Liver (tissue), 7 donors: ENCODE measurements at regions not wholly inside any gene's neighbourhood (a gene's known extent, or its start where the extent isn't known, plus 50 kb on each side); places are given as distances from the start of the nearest gene placed in this dataset.

ENCODE experiments used
- DNase-seq: peaks from one replicate; pipeline ENCODE4 v3.0.0-alpha.2; 2017; ENCODE audit warnings: low spot score
- H3K27ac ChIP-seq, 2 donors: one replicate each; pipeline ENCODE4 v1.7.0; 2013; ENCODE audit warnings: inconsistent platforms in 2 of 2, low read length in 2 of 2, control low read depth in 1 of 2, low read depth in 1 of 2, mild to moderate bottlenecking in 1 of 2
- H3K27me3 ChIP-seq, 4 donors: one replicate each; pipeline versions ENCODE4 v1.6.1 to v1.7.0; 2013; ENCODE audit warnings: low read length in 3 of 4, inconsistent platforms in 1 of 4, mild to moderate bottlenecking in 1 of 4, moderate library complexity in 1 of 4; ENCODE audit not compliant: control insufficient read depth in 4 of 4, insufficient read depth in 4 of 4
- H3K36me3 ChIP-seq, 4 donors: one replicate each; pipeline versions ENCODE4 v1.6.1 to v1.7.0; 2013; ENCODE audit warnings: low read length in 3 of 4, mild to moderate bottlenecking in 3 of 4, low read depth in 1 of 4, moderate library complexity in 1 of 4; ENCODE audit not compliant: control insufficient read depth in 4 of 4, insufficient read depth in 3 of 4
- H3K4me1 ChIP-seq, 4 donors: one replicate each; pipeline versions ENCODE4 v1.6.1 to v1.7.0; 2013; ENCODE audit warnings: low read length in 3 of 4, mild to moderate bottlenecking in 3 of 4, moderate library complexity in 1 of 4; ENCODE audit not compliant: control insufficient read depth in 4 of 4, insufficient read depth in 4 of 4
- H3K4me3 ChIP-seq, 3 donors: one replicate each; pipeline versions ENCODE4 v1.6.1 to v1.7.0; 2013; ENCODE audit warnings: low read length in 3 of 3, control low read depth in 1 of 3, low read depth in 1 of 3, mild to moderate bottlenecking in 1 of 3
- H3K9ac ChIP-seq, 2 donors: one replicate each; pipeline ENCODE4 v1.7.0; 2013; ENCODE audit warnings: low read length in 2 of 2, mild to moderate bottlenecking in 2 of 2, moderate library complexity in 2 of 2, control low read depth in 1 of 2, low read depth in 1 of 2
- H3K9me3 ChIP-seq, 4 donors: one replicate each; pipeline versions ENCODE4 v1.6.1 to v1.7.0; 2013; ENCODE audit warnings: low read length in 3 of 4; ENCODE audit not compliant: control insufficient read depth in 4 of 4
- EGR1 ChIP-seq, 2 donors: IDR thresholded peaks; 2 replicates each; pipeline ENCODE4 v1.6.1; 2016 to 2018; ENCODE audit warnings: antibody characterized with exemption in 2 of 2, low read depth in 2 of 2
- FOXA1 ChIP-seq: IDR thresholded peaks from 2 replicates; pipeline ENCODE4 v1.6.1; 2016; ENCODE audit warnings: antibody characterized with exemption
- FOXA2 ChIP-seq: IDR thresholded peaks from 2 replicates; pipeline ENCODE4 v1.6.1; 2016; ENCODE audit warnings: antibody characterized with exemption
- NR2F2 ChIP-seq: IDR thresholded peaks from 2 replicates; pipeline ENCODE4 v1.6.1; 2016; ENCODE audit warnings: antibody characterized with exemption
- RXRA ChIP-seq, 2 donors: IDR thresholded peaks; 2 replicates each; pipeline ENCODE4 v1.6.1; 2017 to 2018; ENCODE audit warnings: antibody characterized with exemption in 2 of 2, mild to moderate bottlenecking in 1 of 2
- WGBS: extraction: QIAGEN DNeasy Blood & Tissue Kit; methylation state at CpG from one replicate; pipeline ENCODE4 v1.1.7; 2013; 5-methylcytosine and 5-hydroxymethylcytosine counted together
- TF ChIP-seq, protein P1 (sequence below): IDR thresholded peaks from 2 replicates; pipeline ENCODE4 v1.6.1; 2016; ENCODE audit warnings: antibody characterized with exemption
- TF ChIP-seq, protein P2 (sequence below): IDR thresholded peaks from 2 replicates; pipeline ENCODE4 v1.6.1; 2016; ENCODE audit warnings: antibody characterized with exemption
- TF ChIP-seq, protein P3 (sequence below): IDR thresholded peaks from 2 replicates; pipeline ENCODE4 v1.6.1; 2016; ENCODE audit warnings: antibody characterized with exemption, mild to moderate bottlenecking
- TF ChIP-seq, protein P4 (sequence below): IDR thresholded peaks from 2 replicates; pipeline ENCODE4 v1.6.1; 2016; ENCODE audit warnings: antibody characterized with exemption
- donor health status: healthy.
- donor health status: healthy.
- donor health status: healthy.
- donor health status: healthy.

DNA sequence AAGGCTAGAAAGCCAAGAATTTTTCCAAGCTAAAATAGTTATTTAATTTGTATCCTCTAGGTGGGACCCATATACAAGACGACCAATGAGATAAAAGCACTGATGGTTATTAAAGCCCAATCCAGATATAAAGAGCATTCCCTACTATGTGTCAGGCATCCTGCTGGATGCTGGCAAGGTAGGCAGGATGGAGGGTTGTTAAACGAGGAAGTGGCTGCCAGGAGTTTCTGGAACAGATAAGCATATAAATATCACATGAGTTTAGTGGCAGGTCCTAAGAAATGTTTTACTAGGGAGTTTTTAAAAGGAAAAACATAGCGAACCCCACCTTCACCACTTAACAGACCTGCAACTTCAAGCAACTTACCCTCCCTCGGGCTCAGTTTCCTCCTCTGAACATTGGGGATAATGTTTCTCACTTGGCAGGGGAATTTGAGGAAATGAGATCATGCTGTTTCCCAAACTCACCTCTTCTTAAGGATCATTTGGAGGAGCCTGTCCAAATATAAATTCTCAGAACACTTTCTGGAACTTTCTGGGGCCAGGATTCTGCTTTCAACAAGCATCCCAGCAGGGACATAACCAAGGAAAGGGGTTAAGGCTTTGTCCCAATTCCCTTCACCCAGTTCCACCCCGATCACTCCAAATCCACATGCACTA lies 94.3 kb upstream of the LDB2 start:
- Histone ChIP-seq H3K4me3 (no peak overlapping the region), H3K9me3 (no peaks in the 10 kb centered on the region), H3K36me3 (no peaks in the 10 kb centered on the region), H3K27me3 (no peaks in the 10 kb centered on the region), H3K27ac (no peak overlapping the region), H3K4me1 (no peaks in the 10 kb centered on the region), H3K9ac (no peak overlapping the region)
- no peak for DNase-seq
- 58% methylated on average over 5 of the region's 5 CpGs for WGBS
- TF ChIP-seq FOXA2 (no peak), NR2F2 (no peak), FOXA1 (no peak), EGR1 (IDR thresholded peaks at IDR 0.05; ENCODE audit: low read depth in 2 of 2) (no peak)
- TF ChIP-seq, protein P1, sequence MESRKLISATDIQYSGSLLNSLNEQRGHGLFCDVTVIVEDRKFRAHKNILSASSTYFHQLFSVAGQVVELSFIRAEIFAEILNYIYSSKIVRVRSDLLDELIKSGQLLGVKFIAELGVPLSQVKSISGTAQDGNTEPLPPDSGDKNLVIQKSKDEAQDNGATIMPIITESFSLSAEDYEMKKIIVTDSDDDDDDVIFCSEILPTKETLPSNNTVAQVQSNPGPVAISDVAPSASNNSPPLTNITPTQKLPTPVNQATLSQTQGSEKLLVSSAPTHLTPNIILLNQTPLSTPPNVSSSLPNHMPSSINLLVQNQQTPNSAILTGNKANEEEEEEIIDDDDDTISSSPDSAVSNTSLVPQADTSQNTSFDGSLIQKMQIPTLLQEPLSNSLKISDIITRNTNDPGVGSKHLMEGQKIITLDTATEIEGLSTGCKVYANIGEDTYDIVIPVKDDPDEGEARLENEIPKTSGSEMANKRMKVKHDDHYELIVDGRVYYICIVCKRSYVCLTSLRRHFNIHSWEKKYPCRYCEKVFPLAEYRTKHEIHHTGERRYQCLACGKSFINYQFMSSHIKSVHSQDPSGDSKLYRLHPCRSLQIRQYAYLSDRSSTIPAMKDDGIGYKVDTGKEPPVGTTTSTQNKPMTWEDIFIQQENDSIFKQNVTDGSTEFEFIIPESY: no peak
- TF ChIP-seq, protein P2, sequence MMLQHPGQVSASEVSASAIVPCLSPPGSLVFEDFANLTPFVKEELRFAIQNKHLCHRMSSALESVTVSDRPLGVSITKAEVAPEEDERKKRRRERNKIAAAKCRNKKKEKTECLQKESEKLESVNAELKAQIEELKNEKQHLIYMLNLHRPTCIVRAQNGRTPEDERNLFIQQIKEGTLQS: no peak

DNA sequence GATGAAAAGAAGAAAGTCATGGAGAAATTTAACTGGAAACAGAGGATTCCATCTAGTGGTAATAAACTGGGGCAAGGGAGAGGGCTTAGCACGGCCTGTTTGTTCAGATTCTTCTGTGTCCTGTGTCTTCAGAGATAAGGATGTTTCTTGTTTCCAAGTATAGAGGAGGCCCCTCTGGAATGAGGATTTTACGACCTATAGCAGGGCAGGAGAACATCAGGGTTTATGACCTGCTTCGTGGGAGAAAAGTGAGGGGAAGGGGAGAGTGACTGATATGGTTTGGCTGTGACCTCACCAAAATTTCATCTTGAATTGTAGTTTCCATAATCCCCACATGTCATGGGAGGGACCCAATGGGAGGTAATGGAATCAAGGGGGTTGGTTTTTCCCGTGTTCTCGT lies 93.0 kb upstream of the LDB2 start:
- no peak overlapping the region for H3K4me3 ChIP-seq
- H3K9me3 ChIP-seq: no peaks in the 10 kb centered on the region
- H3K9ac ChIP-seq: no peak overlapping the region
- TF ChIP-seq, protein P3, sequence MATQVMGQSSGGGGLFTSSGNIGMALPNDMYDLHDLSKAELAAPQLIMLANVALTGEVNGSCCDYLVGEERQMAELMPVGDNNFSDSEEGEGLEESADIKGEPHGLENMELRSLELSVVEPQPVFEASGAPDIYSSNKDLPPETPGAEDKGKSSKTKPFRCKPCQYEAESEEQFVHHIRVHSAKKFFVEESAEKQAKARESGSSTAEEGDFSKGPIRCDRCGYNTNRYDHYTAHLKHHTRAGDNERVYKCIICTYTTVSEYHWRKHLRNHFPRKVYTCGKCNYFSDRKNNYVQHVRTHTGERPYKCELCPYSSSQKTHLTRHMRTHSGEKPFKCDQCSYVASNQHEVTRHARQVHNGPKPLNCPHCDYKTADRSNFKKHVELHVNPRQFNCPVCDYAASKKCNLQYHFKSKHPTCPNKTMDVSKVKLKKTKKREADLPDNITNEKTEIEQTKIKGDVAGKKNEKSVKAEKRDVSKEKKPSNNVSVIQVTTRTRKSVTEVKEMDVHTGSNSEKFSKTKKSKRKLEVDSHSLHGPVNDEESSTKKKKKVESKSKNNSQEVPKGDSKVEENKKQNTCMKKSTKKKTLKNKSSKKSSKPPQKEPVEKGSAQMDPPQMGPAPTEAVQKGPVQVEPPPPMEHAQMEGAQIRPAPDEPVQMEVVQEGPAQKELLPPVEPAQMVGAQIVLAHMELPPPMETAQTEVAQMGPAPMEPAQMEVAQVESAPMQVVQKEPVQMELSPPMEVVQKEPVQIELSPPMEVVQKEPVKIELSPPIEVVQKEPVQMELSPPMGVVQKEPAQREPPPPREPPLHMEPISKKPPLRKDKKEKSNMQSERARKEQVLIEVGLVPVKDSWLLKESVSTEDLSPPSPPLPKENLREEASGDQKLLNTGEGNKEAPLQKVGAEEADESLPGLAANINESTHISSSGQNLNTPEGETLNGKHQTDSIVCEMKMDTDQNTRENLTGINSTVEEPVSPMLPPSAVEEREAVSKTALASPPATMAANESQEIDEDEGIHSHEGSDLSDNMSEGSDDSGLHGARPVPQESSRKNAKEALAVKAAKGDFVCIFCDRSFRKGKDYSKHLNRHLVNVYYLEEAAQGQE: no peak
- TF ChIP-seq, protein P1: no peak
- no peaks in the 10 kb centered on the region for H3K4me1 ChIP-seq
- no peak for DNase-seq
- H3K36me3 ChIP-seq: no peaks in the 10 kb centered on the region
- WGBS: 53% methylated on average over 5 of the region's 5 CpGs
- H3K27me3 ChIP-seq: no peaks in the 10 kb centered on the region
- no peak overlapping the region for H3K27ac ChIP-seq

DNA sequence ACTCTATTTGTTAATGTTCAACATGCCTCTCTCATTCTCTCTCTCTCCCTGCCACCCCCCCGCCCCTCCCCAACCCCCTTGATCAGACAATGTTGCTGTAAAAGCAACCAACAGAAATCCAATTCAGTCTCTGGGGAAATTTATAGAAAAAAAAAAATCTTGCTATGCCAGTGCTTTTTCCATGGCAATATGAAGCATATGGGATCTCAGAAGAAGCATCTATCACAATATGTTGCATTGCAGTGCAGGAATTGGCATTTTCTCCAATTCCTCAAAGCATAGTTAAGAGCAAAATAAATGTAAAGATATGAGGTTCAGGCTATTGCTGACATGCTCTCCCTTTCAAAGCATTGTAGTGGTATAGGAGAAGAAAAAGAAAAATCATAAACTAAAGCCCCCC lies 90.9 kb upstream of the LDB2 start:
- no peak overlapping the region for H3K4me3 ChIP-seq
- no peak overlapping the region for H3K9ac ChIP-seq
- no peak overlapping the region for H3K27ac ChIP-seq
- 50% methylated on average over 1 of the region's 1 CpG for WGBS
- no peaks in the 10 kb centered on the region for H3K36me3 ChIP-seq
- no peaks in the 10 kb centered on the region for H3K27me3 ChIP-seq
- TF ChIP-seq, protein P3: no peak
- TF ChIP-seq, protein P4, sequence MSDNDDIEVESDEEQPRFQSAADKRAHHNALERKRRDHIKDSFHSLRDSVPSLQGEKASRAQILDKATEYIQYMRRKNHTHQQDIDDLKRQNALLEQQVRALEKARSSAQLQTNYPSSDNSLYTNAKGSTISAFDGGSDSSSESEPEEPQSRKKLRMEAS: no peak
- TF ChIP-seq RXRA (IDR thresholded peaks at IDR 0.05) (no peak), FOXA2 (no peak)
- H3K4me1 ChIP-seq: no peaks in the 10 kb centered on the region
- H3K9me3 ChIP-seq: no peaks in the 10 kb centered on the region
- DNase-seq: no peak
